Lower leg skin (tissue), 4 donors: ENCODE measurements at regions not wholly inside any gene's neighbourhood (a gene's known extent, or its start where the extent isn't known, plus 50 kb on each side); places are given as distances from the start of the nearest gene placed in this dataset.
A peak's percentile ranks its signal among the peaks of the same experiment; 100 is the strongest.

Experiments
- DNase-seq, 2 donors: peaks; one replicate each; pipeline ENCODE4 v3.0.0-alpha.2; 2019; ENCODE audit warnings: low spot score in 2 of 2
- H3K4me3 ChIP-seq: fragments of 200-600 bp; sonication (generic); 2 replicates; pipeline ENCODE4 v1.5.1; 2017; ENCODE audit warnings: mild to moderate bottlenecking, low read depth; ENCODE audit not compliant: poor library complexity, severe bottlenecking
- POLR2A ChIP-seq, 2 donors: fragments of 450-650 bp; IDR thresholded peaks; one replicate each; pipeline ENCODE4 v1.6.1; 2016 to 2017; ENCODE audit warnings: antibody characterized with exemption in 2 of 2, mild to moderate bottlenecking in 1 of 2, moderate library complexity in 1 of 2
- WGBS, 2 donors: methylation state at CpG; one replicate each; pipeline ENCODE4 v1.1.5; 2018; 5-methylcytosine and 5-hydroxymethylcytosine counted together
- intact Hi-C: fragments of 100-400 bp; cut with DNase I; formaldehyde crosslinking; loops from one replicate; pipeline ENCODE4 v1.15.0; 2023; ENCODE audit warnings: low total_unique reads
- TF ChIP-seq, protein P1 (sequence below), 3 donors: fragments of 450-650 bp; IDR thresholded peaks; one replicate each; pipeline ENCODE4 v1.5.1; 2016; ENCODE audit warnings: antibody characterized with exemption in 3 of 3, mild to moderate bottlenecking in 3 of 3, moderate library complexity in 2 of 3

DNA sequence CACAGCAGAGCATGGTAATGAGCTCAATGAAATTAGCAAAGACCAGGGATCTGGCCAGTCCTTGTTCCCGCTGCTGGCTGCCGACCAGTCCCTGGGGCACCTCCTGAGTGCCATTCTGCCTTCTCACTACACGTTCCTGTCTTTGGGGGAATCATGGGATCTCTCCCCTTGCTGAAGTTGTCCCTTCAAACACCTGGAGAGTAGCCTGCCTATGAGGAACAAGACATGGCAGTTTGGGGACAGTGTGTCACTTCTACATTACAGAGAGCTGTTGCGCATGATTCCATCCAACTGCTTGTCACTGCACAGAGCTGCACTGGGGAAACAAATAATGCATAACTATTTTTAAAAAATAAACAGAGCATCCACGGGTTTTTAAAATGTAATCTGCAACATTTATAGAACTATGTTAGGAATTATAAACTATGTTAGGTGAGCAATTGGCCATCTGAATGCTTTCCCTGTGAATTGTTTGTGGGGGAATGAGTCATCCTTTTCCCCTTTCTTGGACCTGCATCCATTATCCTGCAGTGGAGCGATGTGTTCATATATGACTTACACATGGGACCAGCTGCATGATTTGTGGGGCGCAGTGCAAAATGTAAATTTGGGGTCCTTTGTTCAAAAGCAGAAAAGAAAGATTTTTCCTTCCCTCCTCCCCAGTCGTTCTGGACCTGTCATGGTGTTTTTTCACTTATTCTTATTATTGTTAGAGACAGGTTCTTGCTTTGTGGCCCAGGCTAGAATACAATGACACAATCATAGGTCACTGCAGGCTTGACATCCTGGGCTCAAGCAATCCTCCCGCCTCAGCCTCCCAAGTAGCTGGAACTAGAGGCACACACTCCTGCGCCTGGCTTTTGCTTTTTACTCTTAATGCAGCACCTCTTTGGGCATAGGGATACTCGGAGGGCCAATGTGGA is 115.0 kb upstream of the TBL1X start:
- TF ChIP-seq POLR2A (IDR thresholded peaks at IDR 0.05), result no peak
- TF ChIP-seq, protein P1, sequence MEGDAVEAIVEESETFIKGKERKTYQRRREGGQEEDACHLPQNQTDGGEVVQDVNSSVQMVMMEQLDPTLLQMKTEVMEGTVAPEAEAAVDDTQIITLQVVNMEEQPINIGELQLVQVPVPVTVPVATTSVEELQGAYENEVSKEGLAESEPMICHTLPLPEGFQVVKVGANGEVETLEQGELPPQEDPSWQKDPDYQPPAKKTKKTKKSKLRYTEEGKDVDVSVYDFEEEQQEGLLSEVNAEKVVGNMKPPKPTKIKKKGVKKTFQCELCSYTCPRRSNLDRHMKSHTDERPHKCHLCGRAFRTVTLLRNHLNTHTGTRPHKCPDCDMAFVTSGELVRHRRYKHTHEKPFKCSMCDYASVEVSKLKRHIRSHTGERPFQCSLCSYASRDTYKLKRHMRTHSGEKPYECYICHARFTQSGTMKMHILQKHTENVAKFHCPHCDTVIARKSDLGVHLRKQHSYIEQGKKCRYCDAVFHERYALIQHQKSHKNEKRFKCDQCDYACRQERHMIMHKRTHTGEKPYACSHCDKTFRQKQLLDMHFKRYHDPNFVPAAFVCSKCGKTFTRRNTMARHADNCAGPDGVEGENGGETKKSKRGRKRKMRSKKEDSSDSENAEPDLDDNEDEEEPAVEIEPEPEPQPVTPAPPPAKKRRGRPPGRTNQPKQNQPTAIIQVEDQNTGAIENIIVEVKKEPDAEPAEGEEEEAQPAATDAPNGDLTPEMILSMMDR (IDR thresholded peaks at IDR 0.05), result no peak
- no peak for DNase-seq
- 69 to 71% methylated on average over 10 to 11 of the region's 11 CpGs for WGBS, 2 donors
- no peak overlapping the region for H3K4me3 ChIP-seq
- intact Hi-C loops, result no loop called here

DNA sequence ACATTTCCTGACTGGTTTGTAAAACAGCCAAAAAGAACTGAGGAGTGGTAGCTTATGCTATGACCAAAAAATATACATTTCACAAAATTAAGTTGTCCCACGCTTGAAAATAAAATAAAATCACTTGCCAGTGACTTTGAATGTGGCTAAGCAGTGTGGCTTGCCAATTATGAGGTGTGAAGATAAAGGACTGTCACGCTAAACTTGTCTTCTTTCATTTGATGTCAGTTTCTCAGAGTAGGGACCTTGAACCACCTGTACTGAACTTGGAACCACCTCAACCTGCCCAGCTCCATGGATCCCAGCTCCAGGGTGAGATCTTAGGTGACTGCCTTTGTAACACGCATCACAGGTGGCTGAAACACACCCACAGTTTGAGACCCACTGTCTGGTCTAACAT is 113.7 kb upstream of the TBL1X start:
- no peak overlapping the region for H3K4me3 ChIP-seq
- intact Hi-C loops, result no loop called here
- WGBS, 2 donors, result 79 to 93% methylated on average over 3 of the region's 3 CpGs
- DNase-seq, result no peak
- TF ChIP-seq POLR2A (IDR thresholded peaks at IDR 0.05), result no peak
- TF ChIP-seq, protein P1 (IDR thresholded peaks at IDR 0.05), result no peak

DNA sequence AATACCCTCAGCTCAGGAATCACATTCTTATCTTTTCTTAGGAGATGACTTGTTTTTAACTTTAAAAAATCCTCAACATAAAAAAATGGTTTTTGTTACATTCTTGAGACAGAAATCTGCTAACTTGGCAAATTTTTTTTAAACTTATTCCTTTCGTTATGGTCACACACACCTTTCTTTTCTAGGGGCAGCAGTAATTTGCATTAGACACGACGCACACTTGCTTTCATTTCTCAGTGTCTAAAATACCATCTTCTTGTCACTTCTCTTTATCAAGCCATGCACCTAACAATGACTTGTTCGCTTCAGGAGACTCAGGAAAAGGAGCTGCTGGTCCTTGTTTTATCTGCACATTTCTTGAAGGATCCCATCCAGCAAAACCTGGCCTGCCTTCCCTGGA is 112.6 kb upstream of the TBL1X start:
- TF ChIP-seq, protein P1 (IDR thresholded peaks at IDR 0.05), result no peak
- TF ChIP-seq POLR2A (IDR thresholded peaks at IDR 0.05), result no peak
- intact Hi-C loops, result no loop called here
- no peak overlapping the region for H3K4me3 ChIP-seq
- 27 to 48% methylated on average over 4 of the region's 4 CpGs for WGBS, 2 donors
- DNase-seq, result no peak

DNA sequence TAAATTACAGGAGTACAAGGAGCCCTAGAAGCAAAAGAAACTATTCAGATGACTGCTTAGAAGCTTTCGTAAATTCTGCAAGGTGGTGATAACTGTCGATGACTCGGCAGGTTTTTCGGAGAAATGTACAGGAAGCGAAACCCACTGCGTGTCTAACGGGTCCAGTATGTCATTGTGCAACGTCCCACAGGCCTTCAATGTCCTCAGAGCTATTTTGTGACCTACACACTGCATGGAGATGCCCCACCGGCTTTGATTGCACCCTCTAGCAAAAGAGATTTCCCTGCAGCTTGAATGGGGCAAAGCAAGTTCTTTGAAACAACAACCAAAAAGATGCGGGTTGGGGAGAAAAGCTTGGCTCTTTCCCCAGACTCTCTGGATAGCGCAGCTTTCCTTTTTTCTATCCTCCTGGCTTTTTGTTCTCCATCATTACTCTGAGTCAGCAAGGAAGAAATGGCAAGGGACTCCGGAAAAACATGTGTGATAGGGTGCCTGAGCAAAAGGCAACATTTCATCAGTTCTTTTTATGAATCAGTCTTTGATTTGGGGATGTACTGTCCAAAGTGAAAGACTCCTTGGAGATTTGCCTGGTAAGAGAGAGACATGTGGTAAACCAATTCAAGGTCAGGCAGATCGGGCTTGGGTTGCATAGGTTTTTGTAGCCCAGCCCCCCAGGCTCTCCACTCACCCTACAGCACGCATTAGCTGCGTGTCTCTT is 112.0 kb upstream of the TBL1X start:
- no peak overlapping the region for H3K4me3 ChIP-seq
- no peak for TF ChIP-seq POLR2A (IDR thresholded peaks at IDR 0.05)
- TF ChIP-seq, protein P1 (IDR thresholded peaks at IDR 0.05), result no peak
- WGBS, 2 donors, result 24 to 51% methylated on average over 15 of the region's 15 CpGs
- intact Hi-C loops, result no loop called here
- peak in 1 of 2 donors; percentile 15 for DNase-seq

DNA sequence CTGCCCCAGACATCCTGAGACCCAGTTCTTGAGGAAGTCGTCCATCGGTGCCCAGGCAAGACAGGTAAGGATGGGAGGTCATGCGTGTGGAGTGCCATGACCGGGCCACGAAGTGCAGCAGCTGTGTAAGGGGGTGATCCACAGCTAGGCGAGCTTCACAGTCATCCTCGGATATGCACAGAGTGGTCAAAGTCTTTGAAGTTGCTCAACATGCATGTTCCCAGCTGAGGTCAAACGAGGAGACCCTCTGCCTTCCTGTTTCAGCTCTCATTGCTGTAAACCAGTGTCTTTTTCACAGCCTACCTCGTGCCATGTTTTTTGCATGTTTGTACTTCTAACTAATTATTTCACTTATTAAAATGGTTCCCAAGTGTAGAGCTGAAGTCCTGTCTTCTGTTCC is 109.9 kb upstream of the TBL1X start:
- no peak for DNase-seq
- H3K4me3 ChIP-seq, result no peak overlapping the region
- no peak for TF ChIP-seq POLR2A (IDR thresholded peaks at IDR 0.05)
- TF ChIP-seq, protein P1 (IDR thresholded peaks at IDR 0.05), result no peak
- WGBS, 2 donors, result 88 to 94% methylated on average over 5 to 9 of the region's 9 CpGs
- intact Hi-C loops, result no loop called here
